Breast epithelium (tissue), 4 donors: ENCODE measurements at regions not wholly inside any gene's neighbourhood (a gene's known extent, or its start where the extent isn't known, plus 50 kb on each side); places are given as distances from the start of the nearest gene placed in this dataset.

ENCODE experiments used
- DNase-seq, 2 donors: peaks; one replicate each; pipeline ENCODE4 v3.0.0-alpha.2; 2019; ENCODE audit warnings: low spot score in 2 of 2
- H3K27ac ChIP-seq, 2 donors: fragments of 200-600 bp; sonication (generic) in 1 of 2; one replicate each; pipeline ENCODE4 v1.5.1; 2016 to 2019; ENCODE audit warnings: mild to moderate bottlenecking in 1 of 2
- H3K27me3 ChIP-seq, 2 donors: fragments of 200-600 bp; sonication (generic) in 1 of 2; one replicate each; pipeline versions ENCODE4 v1.5.1 to v1.6.0; 2017 to 2019; ENCODE audit warnings: control low read depth in 1 of 2, mild to moderate bottlenecking in 1 of 2
- H3K36me3 ChIP-seq: fragments of 200-600 bp; one replicate; pipeline ENCODE4 v1.5.1; 2019
- H3K4me1 ChIP-seq, 2 donors: fragments of 200-600 bp; sonication (generic); one replicate each; pipeline ENCODE4 v1.5.1; 2016 to 2019; ENCODE audit warnings: control low read depth in 1 of 2
- H3K4me3 ChIP-seq, 3 donors: fragments of 200-600 bp; sonication (generic); 1 replicate in 2 of 3; 2 replicates in 1 of 3; pipeline ENCODE4 v1.5.1; 2016 to 2019; ENCODE audit warnings: mild to moderate bottlenecking in 3 of 3, moderate library complexity in 2 of 3
- H3K9me3 ChIP-seq, 2 donors: fragments of 200-600 bp; sonication (generic) in 1 of 2; one replicate each; pipeline ENCODE4 v1.5.1; 2016 to 2019; ENCODE audit warnings: control low read depth in 1 of 2
- CTCF ChIP-seq, 3 donors: fragments of 450-650 bp; IDR thresholded peaks; one replicate each; pipeline ENCODE4 v1.5.1; 2016 to 2017; ENCODE audit warnings: antibody characterized with exemption in 3 of 3, mild to moderate bottlenecking in 3 of 3, moderate library complexity in 3 of 3
- POLR2A ChIP-seq: fragments of 450-650 bp; IDR thresholded peaks from one replicate; pipeline ENCODE4 v1.6.1; 2016; ENCODE audit warnings: antibody characterized with exemption, mild to moderate bottlenecking, moderate library complexity
- POLR2AphosphoS5 ChIP-seq, 3 donors: sonication (generic); formaldehyde crosslinking; IDR thresholded peaks; one replicate each; pipeline ENCODE4 v1.6.1; 2017; ENCODE audit warnings: antibody characterized with exemption in 3 of 3
- intact Hi-C: fragments of 100-400 bp; cut with DNase I; formaldehyde crosslinking; loops from one replicate; pipeline ENCODE4 v1.15.1; 2023; ENCODE audit warnings: low total_unique reads

GRCh38 chrX:113919387-113919786 lies 664.5 kb upstream of the HTR2C start:
- Histone ChIP-seq H3K4me1 (no peaks in the 10 kb centered on the region), H3K27ac (no peak overlapping the region), H3K4me3 (no peak overlapping the region), H3K36me3 (no peaks in the 10 kb centered on the region), H3K27me3 (peaks cover 0 to 24% of the 10 kb centered on the region in 2 donors), H3K9me3 (no peaks in the 10 kb centered on the region)
- intact Hi-C loops = no loop called here
- DNase-seq = no peak
- TF ChIP-seq POLR2A = no peak
- TF ChIP-seq CTCF (IDR thresholded peaks at IDR 0.05) = no peak
- no peak for TF ChIP-seq POLR2AphosphoS5 (IDR thresholded peaks at IDR 0.05)

DNA sequence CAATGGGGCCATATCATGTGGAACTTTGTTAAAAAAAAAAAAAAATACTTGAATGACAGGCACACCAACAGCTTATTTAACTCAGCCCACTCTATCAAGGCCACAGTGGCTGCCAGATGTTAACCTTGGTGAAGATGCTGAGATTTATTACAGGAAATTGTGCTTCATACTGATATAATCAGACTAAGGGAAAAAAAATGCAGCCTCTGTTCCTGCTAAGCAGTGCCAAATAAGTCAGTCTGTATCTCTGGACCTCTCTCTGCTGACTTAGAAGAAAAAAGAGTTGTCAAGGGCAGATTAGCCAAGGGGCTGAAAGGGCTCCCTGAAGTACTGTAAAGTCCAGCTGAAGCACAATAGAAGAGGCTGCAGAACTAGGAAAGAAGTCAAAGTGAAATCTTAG lies 677.7 kb upstream of the HTR2C start:
- no peak for TF ChIP-seq POLR2AphosphoS5 (IDR thresholded peaks at IDR 0.05)
- TF ChIP-seq CTCF (IDR thresholded peaks at IDR 0.05) = no peak
- no peak for TF ChIP-seq POLR2A
- Histone ChIP-seq H3K36me3 (no peaks in the 10 kb centered on the region), H3K4me1 (no peaks in the 10 kb centered on the region), H3K27me3 (peaks cover 0 to 18% of the 10 kb centered on the region in 2 donors), H3K4me3 (no peak overlapping the region), H3K27ac (no peak overlapping the region), H3K9me3 (no peaks in the 10 kb centered on the region)
- DNase-seq = no peak
- intact Hi-C loops = no loop called here

- no peak for TF ChIP-seq CTCF (IDR thresholded peaks at IDR 0.05)
- no peak for TF ChIP-seq POLR2AphosphoS5 (IDR thresholded peaks at IDR 0.05)
- no peak for TF ChIP-seq POLR2A
- H3K4me3 ChIP-seq = no peak overlapping the region
- H3K4me1 ChIP-seq = no peaks in the 10 kb centered on the region
- intact Hi-C loops = no loop called here
- no peak for DNase-seq
- H3K36me3 ChIP-seq = no peaks in the 10 kb centered on the region
- peaks cover 0 to 25% of the 10 kb centered on the region in 2 donors for H3K9me3 ChIP-seq
- H3K27ac ChIP-seq = no peak overlapping the region
- peaks cover 0 to 31% of the 10 kb centered on the region in 2 donors for H3K27me3 ChIP-seq
Observed at GRCh38 chrX:113892891-113893290, 691.0 kb upstream of the HTR2C start.

DNA sequence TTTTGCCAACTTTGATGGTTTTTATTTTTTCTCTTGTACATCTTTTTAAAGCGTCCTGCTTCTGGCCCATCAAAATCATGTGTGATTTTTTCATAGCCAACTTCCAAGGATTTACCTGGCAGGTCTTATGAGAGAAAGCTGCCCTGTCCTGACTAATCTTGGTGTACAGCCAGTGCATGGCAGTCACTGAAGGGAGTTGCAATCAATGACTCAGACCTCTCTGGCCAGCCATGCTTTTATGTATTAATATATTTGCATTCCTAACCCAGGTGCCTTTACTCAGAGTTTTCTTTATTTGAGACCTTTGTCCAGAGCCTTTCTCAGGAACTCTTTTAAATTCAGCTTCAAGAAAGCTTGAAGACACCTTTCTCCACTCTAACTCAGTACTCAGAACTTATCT lies 691.5 kb upstream of the HTR2C start:
- no peaks in the 10 kb centered on the region for H3K4me1 ChIP-seq
- intact Hi-C loops = no loop called here
- no peak overlapping the region for H3K27ac ChIP-seq
- no peak overlapping the region for H3K4me3 ChIP-seq
- H3K36me3 ChIP-seq = no peaks in the 10 kb centered on the region
- TF ChIP-seq POLR2A = no peak
- TF ChIP-seq POLR2AphosphoS5 (IDR thresholded peaks at IDR 0.05) = no peak
- TF ChIP-seq CTCF (IDR thresholded peaks at IDR 0.05) = no peak
- peaks cover 0 to 25% of the 10 kb centered on the region in 2 donors for H3K9me3 ChIP-seq
- DNase-seq = no peak
- peaks cover 0 to 26% of the 10 kb centered on the region in 2 donors for H3K27me3 ChIP-seq

- intact Hi-C loops = no loop called here
- no peak overlapping the region for H3K4me3 ChIP-seq
- H3K27ac ChIP-seq = no peak overlapping the region
- no peaks in the 10 kb centered on the region for H3K36me3 ChIP-seq
- no peaks in the 10 kb centered on the region for H3K9me3 ChIP-seq
- no peak for DNase-seq
- TF ChIP-seq POLR2AphosphoS5 (IDR thresholded peaks at IDR 0.05) (no peak), POLR2A (no peak), CTCF (IDR thresholded peaks at IDR 0.05) (no peak)
- H3K27me3 ChIP-seq = peaks cover 0 to 17% of the 10 kb centered on the region in 2 donors
- H3K4me1 ChIP-seq = no peaks in the 10 kb centered on the region
Observed at GRCh38 chrX:113873056-113873455, 710.8 kb upstream of the HTR2C start.
